Adrenal gland (tissue), 5 donors: ENCODE measurements at regions not wholly inside any gene's neighbourhood (a gene's known extent, or its start where the extent isn't known, plus 50 kb on each side); places are given as distances from the start of the nearest gene placed in this dataset.

Experiments
- POLR2A ChIP-seq, 2 donors: fragments of 450-650 bp; IDR thresholded peaks; one replicate each; pipeline ENCODE4 v1.6.1; 2017; ENCODE audit warnings: antibody characterized with exemption in 2 of 2, mild to moderate bottlenecking in 2 of 2, moderate library complexity in 1 of 2
- TF ChIP-seq, protein P1 (sequence below), 6 experiments: fragments of 450-650 bp in 4 of 6; fragments of 200-600 bp in 2 of 6; sonication (generic) in 1 of 6; IDR thresholded peaks; 1 replicate in 5 of 6; 2 replicates in 1 of 6; pipeline versions ENCODE4 v1.5.1 to v1.8.0; 2016 to 2021; ENCODE audit warnings: antibody characterized with exemption in 6 of 6, mild to moderate bottlenecking in 2 of 6, moderate library complexity in 1 of 6
- donor health status: DM: no; HTN: no; CAD: no.

DNA sequence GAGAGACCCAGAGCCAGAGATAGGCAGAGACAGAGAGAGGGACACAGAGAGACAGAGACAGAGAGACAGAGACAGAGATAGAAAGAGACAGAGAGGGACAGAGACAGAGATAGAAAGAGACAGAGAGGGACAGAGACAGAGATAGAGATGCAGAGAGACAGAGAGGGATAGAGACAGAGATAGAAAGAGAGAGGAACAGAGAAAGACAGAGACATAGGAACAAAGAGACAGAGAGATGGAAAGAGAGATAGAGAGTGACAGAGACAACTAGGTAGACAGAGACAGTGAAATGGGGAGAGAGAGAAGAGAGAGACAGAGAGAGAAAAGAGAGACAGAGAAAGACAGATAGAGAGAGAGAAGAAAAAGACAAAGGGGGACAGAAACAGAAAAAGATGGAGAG is 165.4 kb upstream of the FOXQ1 start:
- no peak for TF ChIP-seq POLR2A (IDR thresholded peaks at IDR 0.05)
- TF ChIP-seq, protein P1, sequence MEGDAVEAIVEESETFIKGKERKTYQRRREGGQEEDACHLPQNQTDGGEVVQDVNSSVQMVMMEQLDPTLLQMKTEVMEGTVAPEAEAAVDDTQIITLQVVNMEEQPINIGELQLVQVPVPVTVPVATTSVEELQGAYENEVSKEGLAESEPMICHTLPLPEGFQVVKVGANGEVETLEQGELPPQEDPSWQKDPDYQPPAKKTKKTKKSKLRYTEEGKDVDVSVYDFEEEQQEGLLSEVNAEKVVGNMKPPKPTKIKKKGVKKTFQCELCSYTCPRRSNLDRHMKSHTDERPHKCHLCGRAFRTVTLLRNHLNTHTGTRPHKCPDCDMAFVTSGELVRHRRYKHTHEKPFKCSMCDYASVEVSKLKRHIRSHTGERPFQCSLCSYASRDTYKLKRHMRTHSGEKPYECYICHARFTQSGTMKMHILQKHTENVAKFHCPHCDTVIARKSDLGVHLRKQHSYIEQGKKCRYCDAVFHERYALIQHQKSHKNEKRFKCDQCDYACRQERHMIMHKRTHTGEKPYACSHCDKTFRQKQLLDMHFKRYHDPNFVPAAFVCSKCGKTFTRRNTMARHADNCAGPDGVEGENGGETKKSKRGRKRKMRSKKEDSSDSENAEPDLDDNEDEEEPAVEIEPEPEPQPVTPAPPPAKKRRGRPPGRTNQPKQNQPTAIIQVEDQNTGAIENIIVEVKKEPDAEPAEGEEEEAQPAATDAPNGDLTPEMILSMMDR (IDR thresholded peaks at IDR 0.05), result no peak
